RWPE1 (cell line): ENCODE measurements at regions not wholly inside any gene's neighbourhood (a gene's known extent, or its start where the extent isn't known, plus 50 kb on each side); places are given as distances from the start of the nearest gene placed in this dataset.

ENCODE experiments used
- CTCF ChIA-PET: fragments of 350-600 bp; sonication (Branson Sonifier 250); formaldehyde crosslinking; extraction: SDS; loops from one replicate; lab custom pipeline; 2021; lab: Yijun Ruan, JAX
- POLR2A ChIA-PET: fragments of 400-600 bp; formaldehyde crosslinking; extraction: SDS; loops from one replicate; lab custom pipeline; 2020; ENCODE audit warnings: antibody characterized with exemption; ENCODE audit not compliant: low non-redundant PET; lab: Yijun Ruan, JAX
- DNase-seq: peaks from one replicate; pipeline ENCODE4 v3.0.0; 2012; ENCODE audit warnings: low spot score
- H3K27ac ChIP-seq: fragments of 450-650 bp; 2 replicates; pipeline ENCODE4 v1.5.1; 2017
- CTCF ChIP-seq: fragments of 450-650 bp; conservative IDR thresholded peaks from 2 replicates; pipeline ENCODE4 v1.5.1; 2017; ENCODE audit warnings: low read depth, mild to moderate bottlenecking

- CTCF ChIA-PET: no interaction called here
- no peak for DNase-seq
- POLR2A ChIA-PET: no interaction called here
- TF ChIP-seq CTCF: no peak
- peak overlapping the region; percentile 3; the same call in 1 of the 2 replicates for H3K27ac ChIP-seq
These were observed 117.9 kb upstream of the PTPN1 start for GRCh38 chr20:50392138-50392866.

GRCh38 chr20:50393242-50393641, 116.9 kb upstream of the PTPN1 start:
- no peak for TF ChIP-seq CTCF
- H3K27ac ChIP-seq: peak overlapping the region; percentile 2; the same call in 1 of the 2 replicates
- no peak for DNase-seq
- ChIA-PET CTCF (interaction anchor here (0.6 kb wide), 1 partner anchor 17 kb away, joined by 3 read pairs; no protein-coding TSS in a partner anchor), POLR2A (no interaction called here)

GRCh38 chr20:50393990-50394561, 116.1 kb upstream of the PTPN1 start:
- no peak for TF ChIP-seq CTCF
- H3K27ac ChIP-seq: peak overlapping the region; percentile 2; the same call in 1 of the 2 replicates
- DNase-seq: no peak
- ChIA-PET POLR2A (no interaction called here), CTCF (interaction anchor here (0.6 to 0.9 kb wide), 3 partner anchors 18 to 543 kb away, joined by 3 to 5 read pairs (median 3); no protein-coding TSS in a partner anchor)

GRCh38 chr20:50394569-50394968, 115.6 kb upstream of the PTPN1 start:
- no peak overlapping the region for H3K27ac ChIP-seq
- DNase-seq: no peak
- TF ChIP-seq CTCF: no peak
- POLR2A ChIA-PET: no interaction called here
- CTCF ChIA-PET: interaction anchor here (0.6 to 0.9 kb wide), 2 partner anchors 70 to 542 kb away, joined by 3 to 5 read pairs; no protein-coding TSS in a partner anchor

GRCh38 chr20:50395251-50395729, 114.9 kb upstream of the PTPN1 start:
- DNase-seq: no peak
- CTCF ChIA-PET: no interaction called here
- POLR2A ChIA-PET: no interaction called here
- H3K27ac ChIP-seq: peak overlapping the region; percentile 52
- TF ChIP-seq CTCF: no peak

GRCh38 chr20:50395914-50396488, 114.2 kb upstream of the PTPN1 start:
- TF ChIP-seq CTCF: no peak
- CTCF ChIA-PET: no interaction called here
- no peak for DNase-seq
- H3K27ac ChIP-seq: peak overlapping the region; percentile 1; the same call in 1 of the 2 replicates
- POLR2A ChIA-PET: no interaction called here
